GM19397 (cell line): ENCODE measurements at regions not wholly inside any gene's neighbourhood (a gene's known extent, or its start where the extent isn't known, plus 50 kb on each side); places are given as distances from the start of the nearest gene placed in this dataset.

ENCODE experiments used
- ATAC-seq: cut with Tn5 transposase; IDR thresholded peaks from one replicate; pipeline ENCODE4 v1.9.1; 2021; ENCODE audit warnings: mild to moderate bottlenecking, moderate library complexity; ENCODE audit not compliant: unreplicated experiment

DNA sequence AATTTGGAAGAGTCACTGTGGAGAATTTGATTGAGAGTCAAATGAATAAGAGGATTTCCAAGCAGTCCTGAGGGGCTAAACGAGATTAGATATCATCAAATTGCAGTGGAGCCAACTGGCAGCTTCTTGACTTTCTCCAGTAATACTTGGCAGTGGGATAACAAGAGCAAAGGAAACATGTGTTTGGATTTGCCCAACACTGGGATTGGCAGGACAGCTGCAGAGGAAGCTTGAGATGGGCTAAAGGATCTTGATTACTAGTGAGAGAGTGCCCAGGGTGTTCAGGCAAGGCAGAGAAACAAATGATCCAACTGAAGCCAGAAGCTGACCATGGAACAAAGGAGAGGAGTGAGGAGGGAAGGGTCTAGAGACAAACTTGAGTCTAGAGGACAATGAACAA lies 356.0 kb upstream of the ISL1 start:
- ATAC-seq = no peak

DNA sequence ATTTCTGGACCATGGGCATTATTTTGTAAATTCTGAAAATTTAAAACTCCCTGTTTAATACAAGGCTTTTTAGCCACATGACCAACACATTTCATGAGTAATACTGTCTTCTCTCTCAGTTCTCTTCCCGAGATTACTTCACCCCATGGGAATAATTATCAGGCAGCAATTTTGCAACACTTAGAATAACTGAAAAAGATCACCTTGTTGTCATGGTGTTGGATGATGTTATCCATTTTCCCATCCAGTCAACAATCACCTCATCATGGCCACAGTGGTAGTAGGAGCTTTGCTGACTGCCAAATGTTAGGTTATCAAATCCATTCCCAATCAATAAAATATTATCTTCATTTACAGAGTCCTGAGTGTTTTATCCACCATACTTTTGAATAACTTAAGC lies 354.9 kb upstream of the ISL1 start:
- no peak for ATAC-seq

DNA sequence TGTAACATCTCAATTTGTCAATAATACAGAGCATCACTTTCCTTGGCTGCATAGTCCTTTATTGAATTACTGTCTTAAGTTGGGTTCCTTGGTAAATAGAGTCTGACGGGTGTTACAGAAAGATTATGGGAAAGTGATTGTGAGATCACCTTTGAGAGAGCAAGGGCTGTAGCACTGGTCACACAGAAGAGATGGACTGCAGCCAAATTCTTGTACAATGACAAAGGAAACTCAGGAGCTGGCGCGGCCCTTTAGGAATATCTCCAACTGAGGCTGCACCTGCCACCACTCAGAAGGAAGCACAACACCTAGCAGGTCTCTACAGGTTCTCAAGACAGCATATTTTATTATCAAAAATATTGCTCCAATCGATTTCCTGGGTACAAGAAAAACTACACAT lies 350.0 kb upstream of the ISL1 start:
- ATAC-seq = no peak

DNA sequence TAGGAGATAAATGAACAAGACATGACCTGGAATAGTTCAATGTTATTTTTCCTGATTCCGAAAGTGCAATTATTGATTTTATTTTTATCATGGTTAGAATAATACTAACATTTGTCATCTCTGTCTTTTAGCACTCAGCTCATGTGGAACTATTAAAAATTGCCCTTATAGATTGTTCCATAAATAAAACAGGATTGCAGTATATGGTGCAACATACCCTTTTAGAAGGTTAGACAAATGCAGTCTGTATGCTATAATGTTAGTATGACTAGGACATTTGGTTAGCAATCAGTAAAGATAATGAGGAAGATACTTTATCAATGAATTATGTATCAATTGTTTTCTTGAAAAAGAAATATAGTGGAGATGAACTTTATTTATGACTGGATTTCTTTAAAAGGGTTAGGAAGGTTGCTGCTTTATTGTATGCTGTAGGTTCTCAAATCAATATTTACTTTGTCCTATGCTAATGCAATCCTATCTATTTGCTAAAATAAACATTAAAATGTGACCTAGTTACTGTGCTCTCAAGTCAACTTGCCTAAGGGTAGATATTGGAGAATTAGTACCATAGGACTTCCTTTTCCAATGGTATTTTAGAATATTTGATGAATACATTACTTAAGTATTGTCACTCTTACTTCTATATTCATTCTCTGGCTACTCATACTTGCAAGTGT lies 348.9 kb upstream of the ISL1 start:
- no peak for ATAC-seq

DNA sequence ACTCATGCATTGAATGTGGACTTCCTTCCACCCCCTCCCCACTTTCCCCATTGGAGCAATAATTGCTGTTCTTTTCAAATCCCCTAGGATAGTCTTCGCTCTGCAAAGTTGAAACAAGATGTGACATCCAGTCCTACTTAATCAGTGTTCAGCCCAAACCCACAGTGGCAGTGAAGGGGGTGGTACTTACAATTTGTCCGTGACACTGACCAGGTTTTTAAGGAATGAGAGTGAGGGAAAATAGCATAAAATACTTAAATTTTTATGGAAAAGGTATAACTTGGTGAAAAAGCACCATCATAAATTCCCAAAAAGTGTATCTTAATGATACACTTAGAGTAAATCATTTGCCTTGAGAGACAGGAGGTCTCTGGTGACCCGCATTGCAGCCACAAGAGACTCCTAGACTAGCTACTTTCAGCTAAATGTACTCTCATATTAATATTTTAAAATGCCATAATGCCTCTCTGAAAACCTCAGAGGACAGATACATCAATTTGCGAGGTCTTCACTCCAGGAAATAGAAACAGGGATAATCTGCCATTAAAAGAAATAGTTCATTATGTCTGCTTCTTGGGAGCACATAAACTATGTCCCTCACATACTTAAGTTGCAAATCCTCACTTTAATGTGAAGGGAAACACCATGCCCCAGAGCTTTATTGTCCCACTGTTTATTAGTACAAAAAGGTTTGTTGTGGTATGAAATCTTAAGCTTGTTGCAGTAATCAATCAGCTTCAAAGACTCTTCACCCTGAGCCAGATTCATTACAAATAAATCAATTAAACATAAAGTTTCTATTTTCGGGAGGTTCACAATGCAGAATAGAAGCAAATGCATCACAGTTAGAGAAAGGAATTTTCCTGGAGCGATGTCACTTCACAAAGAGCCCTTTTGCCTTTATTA lies 343.6 kb upstream of the ISL1 start:
- no peak for ATAC-seq

DNA sequence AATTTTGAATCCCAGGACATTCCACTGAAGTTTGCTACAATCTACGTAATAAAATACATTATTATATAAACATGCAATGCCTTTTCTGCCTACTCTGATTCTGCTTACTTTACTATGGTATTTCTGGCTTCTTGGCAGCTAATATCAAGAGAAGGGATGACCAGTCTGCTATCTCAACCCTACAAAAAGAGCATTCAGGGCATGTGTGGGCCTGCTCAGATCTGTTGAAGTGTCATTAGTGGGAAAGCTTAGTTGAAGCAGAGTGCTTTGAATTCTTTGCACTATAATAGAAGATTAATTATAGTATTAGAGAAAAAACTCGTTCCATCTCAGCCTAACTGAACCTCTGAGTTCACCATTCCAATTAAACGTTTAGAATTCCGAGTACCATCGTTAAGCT lies 339.5 kb upstream of the ISL1 start:
- no peak for ATAC-seq

DNA sequence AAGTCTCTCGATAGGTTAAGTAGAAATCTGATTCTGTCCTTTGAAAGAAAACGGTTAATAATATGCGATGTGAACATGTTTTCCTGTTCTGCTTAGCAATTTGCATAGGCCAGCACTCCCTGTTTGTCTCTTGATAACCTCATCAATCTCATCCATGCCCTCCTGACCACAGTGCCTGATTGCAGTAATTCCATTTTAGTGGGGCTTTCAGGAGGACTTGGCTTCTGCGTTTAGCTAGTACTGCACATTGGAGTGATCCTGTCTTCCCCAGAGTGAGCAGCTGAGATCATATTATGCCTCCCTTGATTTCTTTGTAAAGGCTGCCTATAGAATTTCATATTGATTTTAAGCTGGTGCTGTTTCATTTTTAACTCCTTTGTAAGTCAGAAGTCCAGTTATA lies 335.9 kb upstream of the ISL1 start:
- no peak for ATAC-seq

DNA sequence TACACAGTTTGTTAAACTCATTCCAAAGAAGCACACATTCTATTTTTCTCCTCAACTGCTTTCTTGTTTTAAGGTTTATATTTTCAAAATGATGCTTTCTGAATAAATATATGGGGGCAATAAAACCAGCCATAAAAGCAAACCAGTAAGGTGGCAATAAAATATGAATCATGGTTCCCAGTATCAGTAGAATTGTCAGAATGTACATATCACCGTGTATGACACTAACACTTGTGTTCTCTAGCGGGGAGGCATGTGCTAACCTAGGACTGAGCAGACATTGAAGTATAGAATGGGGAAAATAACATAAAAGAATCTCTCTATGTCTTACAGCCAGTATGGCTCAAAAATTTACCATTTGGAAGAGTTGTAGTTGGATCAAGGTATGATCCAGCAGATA lies 329.9 kb upstream of the ISL1 start:
- no peak for ATAC-seq

DNA sequence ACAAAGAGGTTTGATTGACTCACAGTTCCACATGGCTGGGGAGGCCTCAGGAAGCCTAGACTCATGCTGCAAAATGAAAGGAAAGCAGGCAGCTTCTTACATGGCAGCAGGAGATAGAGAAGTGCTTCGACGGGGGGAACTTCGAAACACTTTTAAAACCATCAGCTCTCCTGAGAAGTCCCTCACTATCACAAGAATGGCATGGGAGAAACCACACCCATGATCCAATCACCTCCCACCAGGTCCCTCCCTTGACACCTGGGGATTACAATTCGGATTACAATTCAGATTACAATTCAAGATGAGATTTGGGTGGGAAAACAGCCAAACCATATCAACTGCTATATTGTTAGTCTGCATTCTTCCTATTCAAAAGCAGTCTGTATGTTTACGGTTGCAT lies 322.3 kb upstream of the ISL1 start:
- no peak for ATAC-seq

DNA sequence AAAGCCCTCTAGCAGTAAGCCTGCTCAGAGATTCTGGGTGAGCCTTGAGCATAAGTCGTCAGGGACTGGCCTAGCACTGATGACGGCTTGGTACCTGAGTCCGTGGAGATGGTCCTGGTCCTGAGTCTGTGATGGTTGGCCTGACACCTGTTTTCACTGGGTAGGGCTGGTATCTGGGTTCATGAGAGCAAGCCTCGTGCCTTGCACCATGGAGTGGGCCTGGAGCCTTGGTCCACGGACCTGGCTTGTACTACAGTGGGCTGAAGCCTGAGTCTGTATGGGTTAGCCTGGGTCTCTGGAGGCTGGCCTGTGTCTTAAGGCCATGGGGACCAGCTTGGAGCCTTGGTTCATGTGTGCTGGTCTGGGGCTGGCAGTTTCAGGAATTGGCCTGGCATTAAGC lies 310.3 kb upstream of the ISL1 start:
- no peak for ATAC-seq

DNA sequence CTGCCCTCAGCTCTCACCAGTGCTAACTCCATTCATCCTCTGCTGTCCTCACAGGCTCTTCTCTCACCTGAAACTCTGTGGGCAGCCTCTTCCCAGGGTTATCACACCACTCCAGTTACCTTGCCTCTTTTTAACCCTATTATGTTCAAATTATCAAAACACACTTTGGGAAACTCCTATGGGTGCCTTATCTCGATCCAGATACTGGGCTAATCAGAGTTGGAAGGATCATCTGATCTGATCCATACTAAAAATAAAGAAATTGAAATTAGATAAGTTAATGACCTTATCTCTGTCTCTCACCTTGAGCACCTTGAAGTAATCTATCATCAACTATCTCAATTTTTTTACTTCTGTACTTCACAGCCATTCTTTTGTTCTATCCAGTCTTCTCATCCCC lies 300.5 kb upstream of the ISL1 start:
- no peak for ATAC-seq

DNA sequence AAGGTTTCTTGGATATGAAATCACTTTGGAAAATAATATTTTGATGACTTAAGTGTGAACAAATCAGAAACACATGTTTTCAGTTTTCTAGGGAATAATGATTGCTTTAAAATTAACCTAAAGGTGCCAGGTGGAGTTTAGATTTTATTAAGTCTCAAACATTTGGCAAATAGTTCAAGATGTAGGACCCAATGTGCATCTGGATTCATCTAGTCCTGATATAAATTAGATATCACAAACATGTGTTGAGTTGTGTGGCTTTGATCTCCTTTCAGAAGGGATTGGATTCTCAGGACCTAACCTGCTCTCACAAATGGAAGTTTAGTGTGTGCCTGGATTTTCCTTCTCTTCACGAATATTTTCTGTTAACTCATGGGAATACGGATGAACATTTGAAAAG lies 291.4 kb upstream of the ISL1 start:
- no peak for ATAC-seq

DNA sequence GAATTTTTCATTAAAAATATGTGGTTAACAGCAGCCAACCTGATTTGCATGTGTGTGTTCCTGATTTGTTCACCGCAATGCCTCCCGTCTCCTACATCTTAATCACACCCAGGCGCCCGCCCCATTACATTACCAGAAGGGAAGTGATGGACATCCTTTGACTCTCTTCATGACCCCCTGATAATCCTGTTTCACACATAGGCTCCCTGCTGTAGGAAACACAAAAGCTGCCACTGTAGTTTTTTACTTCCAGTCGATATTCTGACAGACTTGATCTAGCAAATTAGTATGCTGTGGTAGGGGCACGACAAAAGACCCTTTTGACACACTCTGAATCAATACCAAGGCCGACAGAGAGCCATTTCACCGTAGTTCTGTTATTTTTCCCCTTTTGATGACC lies 287.8 kb upstream of the ISL1 start:
- ATAC-seq = no peak

DNA sequence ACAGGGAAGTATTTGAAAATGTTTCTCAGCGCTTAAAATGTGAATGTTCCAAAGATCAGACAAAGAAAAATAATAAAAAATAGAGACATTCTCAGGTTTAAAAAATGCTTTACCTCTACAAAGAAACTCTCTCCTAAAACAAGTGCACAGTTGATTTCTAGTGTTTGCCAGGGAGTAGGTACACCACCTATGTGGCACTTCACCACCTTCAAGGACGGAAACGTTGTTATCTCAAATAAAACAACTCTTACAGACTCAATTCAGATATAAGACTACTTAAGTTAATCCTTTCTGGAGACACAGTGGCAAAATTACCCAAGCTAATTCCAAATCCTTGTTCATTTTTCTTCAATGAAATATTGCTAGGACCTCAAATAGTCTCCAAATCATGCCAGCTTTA lies 286.4 kb upstream of the ISL1 start:
- ATAC-seq = no peak

DNA sequence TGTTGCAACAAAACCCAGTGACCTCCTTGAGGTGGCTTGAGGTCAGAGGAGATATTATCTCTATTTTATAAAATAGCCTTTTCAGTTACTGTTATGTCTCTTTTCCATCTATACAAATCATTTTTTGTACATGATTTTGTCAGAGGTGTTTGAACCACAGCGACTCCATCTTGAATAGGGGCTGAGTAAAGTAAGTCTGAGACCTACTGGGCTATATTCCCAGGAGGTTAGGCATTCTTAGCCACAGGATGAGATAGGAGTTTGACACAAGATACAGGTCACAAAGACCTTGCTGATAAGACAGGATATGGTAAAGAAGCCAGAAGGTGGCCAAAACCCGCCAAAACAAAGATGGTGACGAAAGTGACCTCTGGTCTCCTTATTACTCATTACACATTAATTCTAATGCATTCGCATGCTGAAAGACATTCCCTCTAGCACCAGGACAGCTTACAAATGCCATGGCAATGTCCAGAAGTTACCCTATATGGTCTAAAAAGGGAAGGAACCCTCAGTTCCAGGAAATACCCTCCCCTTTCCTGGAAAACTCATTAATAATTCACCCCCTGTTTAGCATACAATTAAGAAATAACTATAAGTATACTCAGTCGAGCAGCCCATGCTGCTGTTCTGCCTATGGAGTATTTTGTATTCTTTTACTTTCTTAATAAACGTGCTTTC lies 283.9 kb upstream of the ISL1 start:
- ATAC-seq = no peak

DNA sequence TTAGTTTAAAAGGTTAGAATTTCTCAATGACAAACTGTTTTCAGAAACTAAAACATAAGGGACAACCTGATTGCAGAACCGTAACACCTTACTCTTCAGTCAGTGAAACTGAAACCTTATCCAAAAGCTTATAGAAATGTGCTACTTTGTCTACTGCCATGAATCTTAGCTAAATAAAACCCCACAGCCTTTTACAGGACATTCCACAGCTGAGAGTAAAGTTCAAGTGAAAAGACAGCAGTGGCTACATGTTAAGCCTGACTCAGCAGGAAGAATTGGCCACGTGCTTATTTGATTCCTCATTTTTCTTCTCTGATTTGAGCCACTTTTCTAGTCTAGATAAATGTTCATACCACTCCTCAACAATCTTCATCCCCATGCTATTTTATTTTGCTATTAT lies 278.7 kb upstream of the ISL1 start:
- ATAC-seq = no peak

DNA sequence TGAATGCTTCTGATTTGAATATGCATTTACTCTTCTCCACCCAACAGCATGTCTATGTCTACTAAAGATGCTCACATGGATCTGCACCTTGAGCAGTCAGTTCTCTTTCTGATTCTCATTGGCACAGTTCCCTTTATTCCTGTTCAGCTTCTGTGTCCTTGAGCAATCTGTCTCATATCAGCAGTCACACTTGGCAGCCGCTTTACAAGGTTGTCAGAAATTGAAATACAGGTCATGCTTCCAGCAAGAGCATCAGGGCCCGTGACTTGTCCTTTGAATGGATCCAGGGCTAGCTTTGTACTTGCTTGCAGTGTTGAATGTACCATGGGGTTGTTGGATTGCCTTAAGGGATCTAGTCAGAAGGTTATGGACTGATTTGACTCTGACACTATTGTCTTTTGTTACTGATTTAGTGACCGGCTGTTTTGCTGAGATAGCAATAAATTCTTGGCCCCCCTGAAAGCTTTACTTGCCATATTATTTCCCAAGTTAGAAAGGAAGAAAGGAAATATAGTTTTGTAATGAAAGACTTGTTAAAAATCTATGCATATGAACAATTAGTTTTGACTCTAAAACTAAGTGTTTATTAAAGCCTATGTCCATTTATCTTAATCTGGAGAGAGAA lies 273.4 kb upstream of the ISL1 start:
- no peak for ATAC-seq

DNA sequence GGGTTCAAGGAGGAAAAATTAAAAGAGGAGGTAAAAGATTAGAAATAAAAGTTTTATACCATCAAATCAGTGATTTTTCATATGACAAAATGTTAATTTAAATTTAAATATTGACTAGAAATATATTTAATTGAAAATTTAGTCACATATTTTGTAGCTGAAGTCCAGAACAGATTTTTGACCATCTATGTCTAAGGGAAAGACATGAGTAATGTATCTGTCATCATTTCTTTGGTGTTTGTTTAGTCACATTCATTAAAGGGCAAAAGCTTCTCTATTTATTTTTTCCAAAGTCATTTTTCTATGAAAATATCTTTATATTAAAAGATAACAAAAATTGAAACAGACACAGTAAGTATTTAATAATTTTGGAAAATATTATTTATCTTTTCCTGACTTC lies 252.0 kb upstream of the ISL1 start:
- no peak for ATAC-seq

DNA sequence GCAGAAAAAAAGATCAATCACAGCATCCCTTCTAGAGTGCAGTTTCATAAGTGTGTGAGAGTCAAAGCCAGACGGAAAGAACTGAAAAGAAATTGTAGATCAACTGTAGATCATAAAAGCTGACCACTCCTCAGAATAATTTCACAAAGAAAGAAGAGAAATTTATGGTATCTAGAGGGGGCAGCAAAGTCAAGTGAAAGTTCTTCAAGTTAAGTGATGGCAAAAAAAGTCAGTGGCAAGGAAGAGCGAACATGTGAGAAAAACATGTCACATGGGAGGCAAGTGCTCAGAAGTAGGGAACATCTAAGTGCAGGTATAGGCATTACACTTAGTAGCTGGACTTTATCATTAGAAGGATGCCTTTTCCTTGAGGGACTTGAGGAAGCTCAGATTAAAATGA lies 245.1 kb upstream of the ISL1 start:
- ATAC-seq = no peak

DNA sequence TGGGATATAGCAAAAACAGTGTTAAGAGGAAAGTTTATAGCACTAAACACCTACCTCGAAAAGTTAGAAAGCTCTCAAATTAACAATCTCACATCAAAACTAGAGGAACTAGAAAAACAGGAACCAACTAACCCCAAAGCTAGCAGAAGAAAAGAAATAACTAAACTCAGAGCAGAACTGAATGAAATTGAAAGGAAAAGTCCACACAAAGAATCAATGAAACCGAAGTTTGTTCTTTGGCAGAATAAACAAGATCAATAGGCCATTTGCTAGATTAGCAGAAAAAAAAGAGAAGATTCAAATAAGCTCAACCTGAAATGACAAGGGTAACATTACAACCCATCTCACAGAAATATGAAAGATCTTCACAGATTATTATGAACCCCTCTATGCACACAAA lies 234.8 kb upstream of the ISL1 start:
- ATAC-seq = no peak

DNA sequence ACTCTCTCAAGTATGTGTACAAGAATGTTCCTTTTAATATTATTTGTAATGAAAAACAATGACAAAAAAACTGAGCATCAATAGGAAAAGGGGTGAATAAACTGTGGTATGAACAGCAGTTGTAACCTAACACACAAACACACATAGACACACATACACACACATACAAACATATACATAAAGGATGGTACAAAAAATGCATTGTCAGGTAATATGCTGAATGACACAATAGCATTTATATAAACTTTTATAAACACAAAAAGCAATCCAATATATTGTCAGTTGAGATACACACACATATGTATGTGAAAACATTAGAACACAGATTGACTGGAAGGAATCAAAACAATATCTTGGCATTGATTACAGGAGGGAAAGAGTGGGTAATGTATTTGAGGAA lies 227.0 kb upstream of the ISL1 start:
- ATAC-seq = no peak

DNA sequence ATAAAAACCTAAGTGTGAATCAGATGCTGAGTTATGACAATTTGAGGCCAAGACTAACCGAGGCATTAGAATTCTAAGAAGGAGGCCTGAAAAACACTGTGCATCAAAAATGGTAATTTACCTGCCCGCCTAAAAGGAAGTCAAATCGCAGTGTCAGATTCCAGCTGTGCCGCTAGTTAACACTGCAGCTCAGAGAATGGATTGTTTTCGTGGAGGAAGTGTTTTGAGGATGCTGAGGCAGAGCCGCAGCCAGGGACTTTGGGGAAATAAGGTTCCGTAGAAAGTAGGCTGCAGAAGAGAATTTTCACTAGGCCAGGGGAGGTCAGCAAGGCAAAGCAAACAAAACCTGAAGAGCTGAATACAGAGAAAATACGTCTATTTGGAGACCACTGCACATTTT lies 226.4 kb upstream of the ISL1 start:
- ATAC-seq = no peak
